Thyroid gland (tissue), 4 donors: ENCODE measurements at regions not wholly inside any gene's neighbourhood (a gene's known extent, or its start where the extent isn't known, plus 50 kb on each side); places are given as distances from the start of the nearest gene placed in this dataset.

Experiments used
- DNase-seq, 2 donors: peaks; one replicate each; pipeline ENCODE4 v3.0.0-alpha.2; 2019
- H3K27ac ChIP-seq, 3 donors: fragments of 200-600 bp; sonication (generic); 1 replicate in 2 of 3; 2 replicates in 1 of 3; pipeline ENCODE4 v1.5.1; 2016 to 2019; ENCODE audit warnings: mild to moderate bottlenecking in 1 of 3, moderate library complexity in 1 of 3
- H3K27me3 ChIP-seq: fragments of 200-600 bp; sonication (generic); one replicate; pipeline ENCODE4 v1.5.1; 2019
- H3K36me3 ChIP-seq, 2 donors: fragments of 200-600 bp; sonication (generic); one replicate each; pipeline ENCODE4 v1.5.1; 2016 to 2019
- H3K4me1 ChIP-seq, 2 donors: fragments of 200-600 bp; sonication (generic); one replicate each; pipeline ENCODE4 v1.5.1; 2017 to 2019
- H3K4me3 ChIP-seq, 3 donors: fragments of 200-600 bp; sonication (generic); replicated peaks in 1 of 3; 1 replicate in 2 of 3; 2 replicates in 1 of 3; pipeline ENCODE4 v1.5.1; 2016; ENCODE audit warnings: mild to moderate bottlenecking in 1 of 3
- H3K9me3 ChIP-seq: fragments of 200-600 bp; sonication (generic); one replicate; pipeline ENCODE4 v1.5.1; 2017
- CTCF ChIP-seq, 6 experiments: fragments of 200-600 bp in 3 of 6; fragments of 450-650 bp in 3 of 6; sonication (generic) in 3 of 6; IDR thresholded peaks; one replicate each; pipeline ENCODE4 v1.5.1; 2016 to 2019; ENCODE audit warnings: antibody characterized with exemption in 6 of 6, mild to moderate bottlenecking in 2 of 6, inconsistent platforms in 1 of 6, moderate library complexity in 1 of 6
- POLR2A ChIP-seq, 2 donors: fragments of 450-650 bp; IDR thresholded peaks; one replicate each; pipeline ENCODE4 v1.6.1; 2017; ENCODE audit warnings: antibody characterized with exemption in 2 of 2, mild to moderate bottlenecking in 2 of 2, moderate library complexity in 1 of 2
- WGBS, 2 donors: methylation state at CpG; one replicate each; pipeline ENCODE4 v1.1.5; 2017; 5-methylcytosine and 5-hydroxymethylcytosine counted together
- intact Hi-C: fragments of 100-400 bp; cut with DNase I; formaldehyde crosslinking; loops from one replicate; pipeline ENCODE4 v1.15.1; 2023

DNA sequence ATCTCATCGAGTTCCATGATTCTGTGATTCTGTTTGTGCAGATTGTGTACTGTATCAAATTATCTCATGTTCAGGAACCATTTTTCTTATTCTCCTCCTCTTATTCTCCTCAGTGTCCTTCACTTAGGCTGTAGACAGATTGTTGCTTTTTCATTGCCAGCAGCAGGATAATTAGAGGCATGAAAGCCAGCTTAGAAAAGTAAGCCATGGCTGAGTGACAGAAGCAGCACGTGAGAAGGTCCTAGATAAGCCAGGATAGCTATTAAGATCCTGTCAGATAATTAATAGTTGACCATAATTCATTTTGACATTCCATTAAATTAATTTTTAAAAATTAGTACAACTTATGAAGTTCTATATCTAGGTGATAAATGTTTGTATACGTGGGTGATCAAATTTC lies 60.8 kb upstream of the PRKACB start:
- H3K27me3 ChIP-seq = no peaks in the 10 kb centered on the region
- H3K9me3 ChIP-seq = no peaks in the 10 kb centered on the region
- no peak for DNase-seq
- no peak overlapping the region for H3K4me3 ChIP-seq
- H3K4me1 ChIP-seq = peaks cover 0 to 5% of the 10 kb centered on the region in 2 donors
- intact Hi-C loops = no loop called here
- no peaks in the 10 kb centered on the region for H3K36me3 ChIP-seq
- TF ChIP-seq POLR2A (IDR thresholded peaks at IDR 0.05) (no peak), CTCF (IDR thresholded peaks at IDR 0.05) (no peak)
- no peak overlapping the region for H3K27ac ChIP-seq
- WGBS, 2 donors = 74 to 79% methylated on average over 3 of the region's 3 CpGs

DNA sequence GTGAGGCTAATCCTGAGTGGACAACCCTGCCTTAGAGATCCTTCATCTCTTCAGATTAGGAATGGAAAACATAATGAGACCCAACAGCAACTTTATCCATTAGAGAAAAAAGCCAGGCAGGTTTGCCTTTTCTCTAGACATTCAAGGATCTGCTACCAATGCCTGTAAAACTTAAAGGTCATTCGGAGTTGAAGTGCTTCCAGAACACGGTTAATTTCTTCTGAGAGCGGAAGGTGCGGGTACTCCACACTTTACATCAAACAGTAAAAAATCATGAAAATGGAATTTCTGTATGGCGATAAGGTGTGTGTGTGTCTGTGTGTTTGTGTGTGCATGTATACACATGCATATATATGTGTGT lies 65.2 kb upstream of the PRKACB start:
- H3K27me3 ChIP-seq = no peaks in the 10 kb centered on the region
- no peak for TF ChIP-seq POLR2A (IDR thresholded peaks at IDR 0.05)
- TF ChIP-seq CTCF (IDR thresholded peaks at IDR 0.05) = no peak
- DNase-seq = no peak
- 41 to 42% methylated on average over 5 of the region's 5 CpGs for WGBS, 2 donors
- peaks cover 0 to 11% of the 10 kb centered on the region in 2 donors for H3K4me1 ChIP-seq
- peak overlapping the region; percentile 58 to 83 (median 68) for H3K4me3 ChIP-seq
- intact Hi-C loops = no loop called here
- H3K36me3 ChIP-seq = no peaks in the 10 kb centered on the region
- H3K9me3 ChIP-seq = no peaks in the 10 kb centered on the region
- no peak overlapping the region for H3K27ac ChIP-seq

DNA sequence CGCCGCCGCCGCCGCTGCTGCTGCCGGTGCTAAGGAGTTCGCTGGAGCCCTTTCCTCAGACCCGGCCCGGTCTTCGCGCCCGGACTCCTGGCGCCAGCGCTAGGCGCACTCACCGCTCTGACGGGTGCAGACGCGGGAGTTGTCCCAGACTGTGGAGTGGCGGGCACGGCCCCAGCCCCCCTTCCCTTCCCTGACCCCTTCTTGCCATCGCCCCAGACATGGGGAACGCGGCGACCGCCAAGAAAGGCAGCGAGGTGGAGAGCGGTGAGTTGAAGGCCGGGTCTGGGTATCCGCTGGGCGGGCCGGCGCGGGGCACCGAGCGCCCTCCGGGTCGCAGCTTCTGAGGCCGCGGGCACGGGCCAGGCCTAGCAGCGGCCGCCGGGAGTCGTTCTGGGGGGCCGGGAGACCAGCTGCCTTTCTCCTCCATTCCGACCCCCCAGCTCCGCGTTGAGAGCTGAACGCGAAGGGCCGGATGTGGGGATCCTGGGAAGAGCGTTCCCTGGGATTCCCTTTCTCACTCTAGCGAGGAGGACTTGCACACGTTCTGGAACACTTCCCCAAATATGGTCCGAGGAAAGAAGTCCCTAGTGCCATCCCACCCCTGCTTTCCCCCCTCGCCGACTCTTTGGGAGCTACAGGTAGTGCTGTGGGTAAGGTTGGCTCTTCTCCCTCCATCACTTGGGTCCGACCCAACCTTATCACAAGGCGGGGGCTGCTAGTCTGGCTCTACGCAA lies 65.8 kb upstream of the PRKACB start:
- H3K36me3 ChIP-seq = no peaks in the 10 kb centered on the region
- peaks cover 0 to 11% of the 10 kb centered on the region in 2 donors for H3K4me1 ChIP-seq
- no peaks in the 10 kb centered on the region for H3K27me3 ChIP-seq
- H3K4me3 ChIP-seq = peak overlapping the region; percentile 58 to 83 (median 68)
- TF ChIP-seq CTCF (IDR thresholded peaks at IDR 0.05) (no peak), POLR2A (IDR thresholded peaks at IDR 0.05) (no peak)
- intact Hi-C loops = no loop called here
- H3K27ac ChIP-seq = peak overlapping the region; percentile 61 to 92 (median 86)
- peak in 1 of 2 donors; percentile 23 for DNase-seq
- 2% methylated on average over 28 to 31 of the region's 61 CpGs for WGBS, 2 donors
- no peaks in the 10 kb centered on the region for H3K9me3 ChIP-seq

GRCh38 chr1:84077476-84078107 lies 66.5 kb upstream of the PRKACB start:
- Histone ChIP-seq H3K36me3 (no peaks in the 10 kb centered on the region), H3K27ac (peak overlapping the region; percentile 68 to 92 (median 86)), H3K27me3 (no peaks in the 10 kb centered on the region), H3K9me3 (no peaks in the 10 kb centered on the region), H3K4me3 (peak overlapping the region; percentile 58 to 83 (median 68)), H3K4me1 (peaks cover 0 to 11% of the 10 kb centered on the region in 2 donors)
- TF ChIP-seq POLR2A (IDR thresholded peaks at IDR 0.05) (peak in 1 of 2 donors; percentile 80), CTCF (IDR thresholded peaks at IDR 0.05) (peak in 1 of 6 experiments; percentile 13)
- intact Hi-C loops = no loop called here
- 0% methylated on average over 11 to 18 of the region's 71 CpGs for WGBS, 2 donors
- peak; percentile 77 to 79 for DNase-seq

DNA sequence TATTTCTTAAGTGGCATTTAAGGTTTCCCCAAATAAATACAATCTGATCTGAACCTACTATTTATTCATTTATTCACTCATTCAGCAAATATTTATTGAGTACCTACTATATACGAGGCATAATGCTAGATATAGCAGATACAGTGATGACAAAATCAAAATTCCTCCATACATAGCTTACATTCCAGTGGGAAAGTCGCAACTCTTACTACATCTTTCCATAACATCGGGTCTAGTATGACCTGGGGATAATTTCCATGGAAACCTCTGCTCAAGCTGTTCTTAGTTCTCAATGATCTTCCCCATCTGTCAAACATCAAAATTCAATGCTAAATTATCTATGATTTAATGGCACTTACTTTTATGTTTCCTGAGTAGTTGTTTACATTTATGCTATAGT lies 70.8 kb upstream of the PRKACB start:
- 88 to 93% methylated on average over 3 of the region's 3 CpGs for WGBS, 2 donors
- Histone ChIP-seq H3K27ac (no peak overlapping the region), H3K4me3 (no peak overlapping the region), H3K9me3 (no peaks in the 10 kb centered on the region), H3K4me1 (peaks cover 0 to 6% of the 10 kb centered on the region in 2 donors), H3K36me3 (no peaks in the 10 kb centered on the region), H3K27me3 (no peaks in the 10 kb centered on the region)
- no peak for DNase-seq
- TF ChIP-seq POLR2A (IDR thresholded peaks at IDR 0.05) (no peak), CTCF (IDR thresholded peaks at IDR 0.05) (no peak)
- intact Hi-C loops = no loop called here
